Gastrocnemius medialis (tissue), 4 donors: ENCODE measurements at regions not wholly inside any gene's neighbourhood (a gene's known extent, or its start where the extent isn't known, plus 50 kb on each side); places are given as distances from the start of the nearest gene placed in this dataset.

Experiments
- POLR2A ChIP-seq, 2 donors: fragments of 450-650 bp; IDR thresholded peaks; one replicate each; pipeline ENCODE4 v1.6.1; 2017; ENCODE audit warnings: antibody characterized with exemption in 2 of 2, mild to moderate bottlenecking in 2 of 2, moderate library complexity in 2 of 2
- TF ChIP-seq, protein P1 (sequence below), 5 experiments: fragments of 450-650 bp in 3 of 5; fragments of 200-600 bp in 2 of 5; sonication (generic) in 2 of 5; IDR thresholded peaks in 4 of 5; conservative IDR thresholded peaks in 1 of 5; 1 replicate in 4 of 5; 2 replicates in 1 of 5; pipeline ENCODE4 v1.5.1; 2016 to 2019; ENCODE audit warnings: antibody characterized with exemption in 5 of 5, mild to moderate bottlenecking in 3 of 5, moderate library complexity in 3 of 5

DNA sequence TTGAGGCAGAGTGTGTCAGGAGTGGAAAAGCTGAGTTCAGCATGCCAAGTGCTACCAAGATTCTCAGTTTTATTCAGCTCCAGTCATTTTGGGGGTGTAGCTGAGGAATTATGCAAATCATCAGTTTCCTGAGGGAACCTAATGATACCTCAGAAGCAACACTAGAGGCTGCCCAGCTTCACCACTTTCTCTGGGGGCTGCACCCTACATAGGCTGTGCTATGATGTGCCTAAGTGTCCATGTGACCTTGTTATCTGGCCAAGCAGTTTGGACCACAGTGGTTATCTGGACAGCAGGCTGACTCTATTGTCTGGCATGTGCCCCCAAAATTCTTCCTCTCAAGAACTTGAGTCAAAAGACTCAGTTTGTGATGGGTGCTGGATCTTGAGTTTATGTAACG, 374.6 kb upstream of the SYNCRIP start:
- TF ChIP-seq POLR2A (IDR thresholded peaks at IDR 0.05): no peak
- TF ChIP-seq, protein P1, sequence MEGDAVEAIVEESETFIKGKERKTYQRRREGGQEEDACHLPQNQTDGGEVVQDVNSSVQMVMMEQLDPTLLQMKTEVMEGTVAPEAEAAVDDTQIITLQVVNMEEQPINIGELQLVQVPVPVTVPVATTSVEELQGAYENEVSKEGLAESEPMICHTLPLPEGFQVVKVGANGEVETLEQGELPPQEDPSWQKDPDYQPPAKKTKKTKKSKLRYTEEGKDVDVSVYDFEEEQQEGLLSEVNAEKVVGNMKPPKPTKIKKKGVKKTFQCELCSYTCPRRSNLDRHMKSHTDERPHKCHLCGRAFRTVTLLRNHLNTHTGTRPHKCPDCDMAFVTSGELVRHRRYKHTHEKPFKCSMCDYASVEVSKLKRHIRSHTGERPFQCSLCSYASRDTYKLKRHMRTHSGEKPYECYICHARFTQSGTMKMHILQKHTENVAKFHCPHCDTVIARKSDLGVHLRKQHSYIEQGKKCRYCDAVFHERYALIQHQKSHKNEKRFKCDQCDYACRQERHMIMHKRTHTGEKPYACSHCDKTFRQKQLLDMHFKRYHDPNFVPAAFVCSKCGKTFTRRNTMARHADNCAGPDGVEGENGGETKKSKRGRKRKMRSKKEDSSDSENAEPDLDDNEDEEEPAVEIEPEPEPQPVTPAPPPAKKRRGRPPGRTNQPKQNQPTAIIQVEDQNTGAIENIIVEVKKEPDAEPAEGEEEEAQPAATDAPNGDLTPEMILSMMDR (IDR thresholded peaks at IDR 0.05 in 4 of 5, conservative IDR thresholded peaks at IDR 0.05 in 1 of 5): no peak
